NB4 (cell line): ENCODE measurements at regions not wholly inside any gene's neighbourhood (a gene's known extent, or its start where the extent isn't known, plus 50 kb on each side); places are given as distances from the start of the nearest gene placed in this dataset.
"Not testable (repeated sequence)": the region's sequence is repeated elsewhere in the genome, so short reads cannot be mapped to it uniquely, and the experiment has no call there.

Experiments used
- DNase-seq: peaks from one replicate; pipeline ENCODE4 v3.0.0; 2010; ENCODE audit warnings: low read depth
- H3K4me3 ChIP-seq: one replicate; pipeline ENCODE4 v1.5.1; 2011; ENCODE audit warnings: mild to moderate bottlenecking, low read depth, low read length, moderate library complexity
- MYC ChIP-seq: IDR thresholded peaks from 2 replicates; pipeline ENCODE4 v1.6.1; 2011; ENCODE audit warnings: low read depth, low read length
- POLR2A ChIP-seq: IDR thresholded peaks from 2 replicates; pipeline ENCODE4 v1.6.1; 2011; ENCODE audit warnings: mild to moderate bottlenecking; ENCODE audit not compliant: insufficient read length; ENCODE audit errors: extremely low read depth
- TF ChIP-seq, protein P1 (sequence below): IDR thresholded peaks from one replicate; pipeline ENCODE4 v1.5.1; 2012; ENCODE audit warnings: low read depth, low read length
- TF ChIP-seq, protein P2 (sequence below): IDR thresholded peaks from 2 replicates; pipeline ENCODE4 v1.6.1; 2011; ENCODE audit warnings: low read depth, low read length

DNA sequence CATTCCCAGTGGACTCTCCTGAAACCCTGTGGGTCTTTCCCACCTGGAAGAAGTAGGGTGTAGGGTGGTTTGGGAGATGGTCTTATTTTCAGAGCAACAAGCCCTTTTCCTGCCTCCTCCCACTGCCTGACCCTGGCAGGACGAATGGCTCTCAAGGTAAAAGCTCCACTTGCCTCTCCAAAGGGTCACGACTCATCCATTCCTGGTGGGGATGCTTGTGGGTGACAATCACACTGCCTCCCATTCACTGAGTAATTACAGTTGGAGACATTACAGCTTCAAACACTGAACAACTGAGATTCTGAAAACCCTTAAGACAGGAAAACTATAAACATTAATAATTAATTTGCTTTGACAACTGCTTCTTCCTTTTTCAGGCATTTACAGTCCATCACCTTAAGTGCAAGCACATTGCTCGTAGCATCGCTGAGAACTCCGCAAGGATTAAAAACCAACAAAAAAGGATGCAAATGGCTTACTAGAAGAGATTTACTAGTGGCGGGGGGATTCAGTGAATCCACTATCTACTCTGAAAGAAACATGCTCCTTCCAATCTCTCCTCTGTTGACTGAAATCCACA, 199.6 kb upstream of the IRS2 start:
- no peak overlapping the region for H3K4me3 ChIP-seq
- TF ChIP-seq, protein P1, sequence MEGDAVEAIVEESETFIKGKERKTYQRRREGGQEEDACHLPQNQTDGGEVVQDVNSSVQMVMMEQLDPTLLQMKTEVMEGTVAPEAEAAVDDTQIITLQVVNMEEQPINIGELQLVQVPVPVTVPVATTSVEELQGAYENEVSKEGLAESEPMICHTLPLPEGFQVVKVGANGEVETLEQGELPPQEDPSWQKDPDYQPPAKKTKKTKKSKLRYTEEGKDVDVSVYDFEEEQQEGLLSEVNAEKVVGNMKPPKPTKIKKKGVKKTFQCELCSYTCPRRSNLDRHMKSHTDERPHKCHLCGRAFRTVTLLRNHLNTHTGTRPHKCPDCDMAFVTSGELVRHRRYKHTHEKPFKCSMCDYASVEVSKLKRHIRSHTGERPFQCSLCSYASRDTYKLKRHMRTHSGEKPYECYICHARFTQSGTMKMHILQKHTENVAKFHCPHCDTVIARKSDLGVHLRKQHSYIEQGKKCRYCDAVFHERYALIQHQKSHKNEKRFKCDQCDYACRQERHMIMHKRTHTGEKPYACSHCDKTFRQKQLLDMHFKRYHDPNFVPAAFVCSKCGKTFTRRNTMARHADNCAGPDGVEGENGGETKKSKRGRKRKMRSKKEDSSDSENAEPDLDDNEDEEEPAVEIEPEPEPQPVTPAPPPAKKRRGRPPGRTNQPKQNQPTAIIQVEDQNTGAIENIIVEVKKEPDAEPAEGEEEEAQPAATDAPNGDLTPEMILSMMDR = no peak
- TF ChIP-seq MYC (no peak), POLR2A (no peak)
- TF ChIP-seq, protein P2, sequence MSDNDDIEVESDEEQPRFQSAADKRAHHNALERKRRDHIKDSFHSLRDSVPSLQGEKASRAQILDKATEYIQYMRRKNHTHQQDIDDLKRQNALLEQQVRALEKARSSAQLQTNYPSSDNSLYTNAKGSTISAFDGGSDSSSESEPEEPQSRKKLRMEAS = no peak
- no peak for DNase-seq

DNA sequence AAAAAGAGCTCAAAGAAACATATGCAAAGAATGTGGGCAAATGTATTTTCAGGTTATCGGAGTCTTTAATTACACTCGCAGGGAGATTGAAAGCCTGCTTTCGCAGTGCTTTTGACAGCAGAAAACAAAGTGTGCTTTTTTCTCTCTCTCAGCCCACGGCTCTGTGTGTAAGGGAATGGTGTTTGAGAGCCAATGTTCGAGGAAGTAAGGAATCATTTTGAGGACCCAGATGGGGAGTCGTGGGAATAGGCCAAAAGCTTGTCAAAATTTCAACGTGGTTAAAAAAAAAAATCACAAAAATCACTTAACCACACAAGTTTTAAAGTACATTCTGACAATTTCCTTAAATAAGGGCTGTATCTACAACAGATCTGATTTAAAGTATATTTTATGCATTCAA, 197.1 kb upstream of the IRS2 start:
- no peak for DNase-seq
- TF ChIP-seq MYC = no peak
- TF ChIP-seq, protein P1 = no peak
- no peak overlapping the region for H3K4me3 ChIP-seq

DNA sequence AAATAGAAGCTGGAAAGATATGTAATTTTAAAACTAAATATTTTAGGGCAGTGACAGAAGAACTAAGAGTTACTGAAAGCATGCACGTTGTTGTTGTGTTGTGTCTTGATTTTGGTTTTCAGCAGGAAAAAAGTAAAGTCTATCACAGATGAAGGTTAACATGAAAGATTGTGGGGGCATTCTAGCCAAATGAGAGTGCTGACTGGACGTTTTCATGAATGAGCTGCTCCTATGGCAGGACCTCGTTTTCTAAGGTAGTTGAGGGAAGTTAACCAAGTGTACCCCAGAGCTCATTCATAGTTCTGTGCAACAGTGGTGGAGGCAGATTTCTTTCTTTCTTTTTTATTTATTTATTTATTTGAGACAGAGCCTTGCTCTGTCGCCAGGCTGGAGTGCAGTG, 194.6 kb upstream of the IRS2 start:
- no peak for DNase-seq
- TF ChIP-seq, protein P1 = no peak
- H3K4me3 ChIP-seq = no peak overlapping the region

DNA sequence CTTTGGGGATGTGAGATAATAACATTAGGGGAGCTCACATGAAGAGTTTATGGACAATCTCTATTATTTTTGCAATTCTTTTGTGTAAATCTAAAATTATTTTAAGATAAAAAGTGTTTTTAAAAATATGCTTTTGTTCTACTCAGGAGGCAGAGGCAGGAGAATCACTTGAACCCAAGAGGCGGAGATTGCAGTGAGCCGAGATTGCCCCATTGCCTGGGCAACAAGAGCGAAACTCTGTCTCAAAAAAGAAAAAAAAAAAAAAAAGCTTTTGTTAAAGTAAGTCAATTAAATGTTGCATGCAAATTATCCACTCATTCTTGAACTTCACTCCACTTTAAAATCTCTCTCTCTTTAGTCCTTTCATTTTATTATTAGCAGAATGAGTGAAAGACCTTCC, 193.3 kb upstream of the IRS2 start:
- not testable (repeated sequence) for H3K4me3 ChIP-seq

DNA sequence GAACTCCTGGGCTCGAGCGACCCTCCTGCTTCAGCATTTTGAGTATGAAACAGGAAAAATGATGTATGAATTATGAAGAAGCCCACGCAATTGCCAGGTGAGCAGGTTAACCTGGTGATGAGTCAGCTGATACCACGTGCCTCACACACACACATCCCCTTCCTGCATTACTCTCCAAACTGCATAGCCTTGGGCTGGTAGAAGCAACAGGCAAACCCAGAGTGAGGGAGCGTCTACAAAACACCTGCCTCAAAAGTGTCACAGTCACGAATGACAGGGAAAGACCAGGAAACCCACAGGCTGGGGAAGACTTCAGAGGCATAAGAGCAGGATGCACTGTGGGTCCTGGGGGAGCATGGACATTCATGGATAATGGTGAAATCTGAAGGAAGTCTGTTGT, 192.8 kb upstream of the IRS2 start:
- H3K4me3 ChIP-seq = no peak overlapping the region
- no peak for TF ChIP-seq MYC
- TF ChIP-seq, protein P1 = no peak
- TF ChIP-seq POLR2A = no peak
- TF ChIP-seq, protein P2 = no peak
- DNase-seq = no peak

More for the DNA sequence above, 193.3 kb upstream of the IRS2 start:
- not testable (repeated sequence) for DNase-seq

DNA sequence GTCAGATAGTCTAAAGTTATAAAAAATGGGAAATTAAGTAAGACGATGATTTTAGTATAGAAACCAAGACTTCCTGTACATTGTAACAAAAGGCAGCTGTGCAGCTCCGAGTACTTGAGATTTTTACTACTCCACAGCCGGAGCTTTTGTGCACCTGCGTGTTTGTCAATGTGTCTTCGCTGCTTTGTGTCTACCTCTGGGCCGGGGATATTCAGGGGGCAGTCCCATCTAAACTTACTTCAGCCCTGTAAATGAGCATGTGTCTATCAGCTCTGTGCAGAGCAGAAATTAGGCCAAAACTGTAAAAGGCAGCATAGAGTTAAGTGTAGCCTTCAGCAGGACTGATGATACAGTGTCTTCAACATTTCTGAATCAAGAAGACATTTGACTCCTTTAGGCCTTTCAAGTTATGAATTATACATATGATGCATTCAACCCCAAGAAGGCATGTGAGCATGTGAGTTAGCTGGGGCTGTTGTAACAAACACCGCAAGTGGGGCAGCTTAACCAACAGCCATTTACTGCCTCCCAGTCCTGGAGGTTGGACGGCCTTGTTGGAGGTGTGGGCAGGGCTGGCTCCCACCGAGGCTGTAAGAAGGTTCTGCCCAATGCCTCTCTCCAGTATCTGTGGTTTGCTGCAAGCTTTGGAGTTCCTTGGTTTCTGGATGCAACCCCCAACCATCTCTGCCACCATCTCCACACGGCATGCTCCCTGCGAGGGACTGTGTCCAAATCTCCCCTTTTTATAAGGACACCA, 191.0 kb upstream of the IRS2 start:
- no peak for DNase-seq
- no peak for TF ChIP-seq MYC
- TF ChIP-seq, protein P1 = no peak
- TF ChIP-seq, protein P2 = no peak
- TF ChIP-seq POLR2A = no peak
- H3K4me3 ChIP-seq = no peak overlapping the region
